ENCODE measurements at regions not wholly inside any gene's neighbourhood (a gene's known extent, or its start where the extent isn't known, plus 50 kb on each side); places are given as distances from the start of the nearest gene placed in this dataset.

DNA sequence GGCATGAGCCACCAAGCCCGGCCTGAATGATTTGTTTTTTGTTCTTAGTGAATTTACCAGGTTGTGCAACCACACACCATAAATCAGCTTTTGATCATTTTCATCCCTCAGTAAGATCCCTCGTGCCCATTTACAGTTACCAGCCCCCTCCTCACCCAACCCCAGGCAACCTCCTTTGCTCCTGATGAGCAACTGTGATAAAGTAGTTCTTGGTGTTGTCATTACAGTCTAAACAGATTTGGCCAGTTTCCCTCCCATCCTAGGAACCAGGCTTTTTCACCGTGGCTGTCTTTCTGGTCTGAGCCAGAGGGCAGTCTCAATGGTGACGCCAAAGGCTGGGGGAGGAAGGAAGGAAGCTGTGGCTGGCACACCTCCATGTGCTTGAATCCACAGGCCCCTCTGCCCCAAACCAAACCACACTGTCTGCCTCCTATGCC, 61.2 kb upstream of the WDFY2 start:
- Histone ChIP-seq H3F3A (ENCODE audit: low read length, unreplicated experiment) (no peaks in the 10 kb centered on the region), H3K4me3 (ENCODE audit: low read length) (no peak overlapping the region), H3K9me2 (replicated peaks; ENCODE audit: low read length) (no peaks in the 10 kb centered on the region), H3K4me1 (ENCODE audit: insufficient read depth, low read length) (peaks cover 62% of the 10 kb centered on the region), H3K4me2 (ENCODE audit: low read length) (peak overlapping the region; percentile 43; the same call in 1 of the 2 replicates), H3K36me3 (ENCODE audit: low read depth, low read length) (no peaks in the 10 kb centered on the region), H3K79me2 (ENCODE audit: low read length) (no peaks in the 10 kb centered on the region), H3K27me3 (ENCODE audit: low read length) (no peaks in the 10 kb centered on the region), H3K9ac (ENCODE audit: low read length) (peak overlapping the region; percentile 71), H3K27ac (ENCODE audit: low read length) (peak overlapping the region; percentile 93), H2AFZ (ENCODE audit: low read length) (peak overlapping the region; percentile 71; the same call in 1 of the 2 replicates), H4K20me1 (ENCODE audit: low read length) (no peaks in the 10 kb centered on the region), H3K9me3 (ENCODE audit: low read length) (no peaks in the 10 kb centered on the region)
- TF ChIP-seq, protein P1, sequence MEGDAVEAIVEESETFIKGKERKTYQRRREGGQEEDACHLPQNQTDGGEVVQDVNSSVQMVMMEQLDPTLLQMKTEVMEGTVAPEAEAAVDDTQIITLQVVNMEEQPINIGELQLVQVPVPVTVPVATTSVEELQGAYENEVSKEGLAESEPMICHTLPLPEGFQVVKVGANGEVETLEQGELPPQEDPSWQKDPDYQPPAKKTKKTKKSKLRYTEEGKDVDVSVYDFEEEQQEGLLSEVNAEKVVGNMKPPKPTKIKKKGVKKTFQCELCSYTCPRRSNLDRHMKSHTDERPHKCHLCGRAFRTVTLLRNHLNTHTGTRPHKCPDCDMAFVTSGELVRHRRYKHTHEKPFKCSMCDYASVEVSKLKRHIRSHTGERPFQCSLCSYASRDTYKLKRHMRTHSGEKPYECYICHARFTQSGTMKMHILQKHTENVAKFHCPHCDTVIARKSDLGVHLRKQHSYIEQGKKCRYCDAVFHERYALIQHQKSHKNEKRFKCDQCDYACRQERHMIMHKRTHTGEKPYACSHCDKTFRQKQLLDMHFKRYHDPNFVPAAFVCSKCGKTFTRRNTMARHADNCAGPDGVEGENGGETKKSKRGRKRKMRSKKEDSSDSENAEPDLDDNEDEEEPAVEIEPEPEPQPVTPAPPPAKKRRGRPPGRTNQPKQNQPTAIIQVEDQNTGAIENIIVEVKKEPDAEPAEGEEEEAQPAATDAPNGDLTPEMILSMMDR (conservative IDR thresholded peaks at IDR 0.05; ENCODE audit: low read depth, low read length): no peak
- no peak for TF ChIP-seq EZH2 (IDR thresholded peaks at IDR 0.05; ENCODE audit: low read length, unreplicated experiment)
- no peak for TF ChIP-seq EZH2phosphoT487 (IDR thresholded peaks at IDR 0.05; ENCODE audit: borderline replicate concordance, low read length)
- ChIA-PET POLR2A (ENCODE audit: unreplicated experiment) (no interaction called here), CTCF (no interaction called here)
- DNase-seq (peak; percentile 72), ATAC-seq (peak; percentile 10; the same call in 1 of the 2 replicates)
- BruUV-seq (replicated peaks): no TSS peak
- intact Hi-C loops (cut with micrococcal nuclease): loop anchor here (5.0 kb wide), 1 partner anchor 71 kb away; the partner anchor contains the start of gene INTS6

DNA sequence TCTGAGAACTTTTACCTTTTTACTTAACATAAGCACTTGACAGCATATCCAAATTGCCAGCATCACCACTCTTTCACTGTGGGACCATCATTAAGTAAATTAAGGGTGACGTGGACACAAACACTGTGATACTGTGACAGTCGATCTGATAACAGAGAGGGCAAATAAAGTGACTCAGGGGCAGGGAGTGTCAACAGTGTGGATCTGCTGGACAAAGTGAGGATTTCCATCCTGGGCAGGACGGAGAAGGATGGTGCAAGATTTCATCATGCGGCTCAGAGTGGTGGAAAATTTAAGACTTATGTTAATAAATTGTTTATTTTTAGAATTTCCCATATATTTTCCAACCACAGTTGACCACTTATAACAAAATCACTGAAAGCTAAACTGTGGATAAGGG, 60.0 kb upstream of the WDFY2 start:
- DNase-seq (peak; percentile 69), ATAC-seq (peak; percentile 77)
- no TSS peak for BruUV-seq (replicated peaks)
- no peaks in the 10 kb centered on the region for H3K36me3 ChIP-seq (ENCODE audit: low read depth, low read length)
- H3F3A ChIP-seq (ENCODE audit: low read length, unreplicated experiment): no peaks in the 10 kb centered on the region
- H3K27me3 ChIP-seq (ENCODE audit: low read length): no peaks in the 10 kb centered on the region
- no peaks in the 10 kb centered on the region for H3K79me2 ChIP-seq (ENCODE audit: low read length)
- peak overlapping the region; percentile 71 for H3K9ac ChIP-seq (ENCODE audit: low read length)
- H4K20me1 ChIP-seq (ENCODE audit: low read length): no peaks in the 10 kb centered on the region
- no peak overlapping the region for H3K4me3 ChIP-seq (ENCODE audit: low read length)
- H3K4me1 ChIP-seq (ENCODE audit: insufficient read depth, low read length): peaks cover 51% of the 10 kb centered on the region
- TF ChIP-seq, protein P1 (conservative IDR thresholded peaks at IDR 0.05; ENCODE audit: low read depth, low read length): no peak
- no peak for TF ChIP-seq EZH2phosphoT487 (IDR thresholded peaks at IDR 0.05; ENCODE audit: borderline replicate concordance, low read length)
- TF ChIP-seq EZH2 (IDR thresholded peaks at IDR 0.05; ENCODE audit: low read length, unreplicated experiment): no peak
- peak overlapping the region; percentile 93 for H3K27ac ChIP-seq (ENCODE audit: low read length)
- POLR2A ChIA-PET (ENCODE audit: unreplicated experiment): interaction anchor here (1.4 kb wide), 1 partner anchor 72 kb away, joined by 11 read pairs; the partner anchor contains the start of gene INTS6
- H3K9me2 ChIP-seq (replicated peaks; ENCODE audit: low read length): no peaks in the 10 kb centered on the region
- intact Hi-C loops (cut with micrococcal nuclease): loop anchor here (5.0 kb wide), 1 partner anchor 72 kb away; the partner anchor contains the start of gene INTS6
- no peak overlapping the region for H2AFZ ChIP-seq (ENCODE audit: low read length)
- peak overlapping the region; percentile 57 for H3K4me2 ChIP-seq (ENCODE audit: low read length)
- no peaks in the 10 kb centered on the region for H3K9me3 ChIP-seq (ENCODE audit: low read length)
- CTCF ChIA-PET: no interaction called here

All from PC-3 (cell line).